ENCODE measurements at regions not wholly inside any gene's neighbourhood (a gene's known extent, or its start where the extent isn't known, plus 50 kb on each side); places are given as distances from the start of the nearest gene placed in this dataset.
A peak's percentile ranks its signal among the peaks of the same experiment; 100 is the strongest.
"Not testable (repeated sequence)": the region's sequence is repeated elsewhere in the genome, so short reads cannot be mapped to it uniquely, and the experiment has no call there.

DNA sequence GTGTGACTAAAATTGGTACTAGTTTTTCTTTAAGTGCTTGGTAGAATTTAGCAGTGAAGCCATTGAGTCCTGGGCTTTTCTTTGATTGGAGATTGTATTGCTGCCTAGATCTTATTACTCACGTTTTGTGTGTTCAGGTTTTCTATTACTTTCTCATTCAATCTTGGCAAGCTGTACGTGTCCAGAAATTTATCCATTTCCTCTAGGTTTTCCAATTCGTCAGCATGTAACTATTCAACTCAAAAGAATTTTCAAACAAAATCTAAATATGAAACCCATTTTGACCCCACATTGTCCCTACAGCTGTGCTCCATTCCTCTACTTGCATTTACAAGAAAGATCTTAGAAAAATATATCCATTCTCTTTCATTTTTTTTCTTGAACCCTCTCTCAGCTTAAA is 1613.4 kb upstream of the SEL1L start:
- no peak for DNase-seq

- no peak for DNase-seq
Observed at GRCh38 chr14:83151571-83151970, 1617.9 kb upstream of the SEL1L start.

DNA sequence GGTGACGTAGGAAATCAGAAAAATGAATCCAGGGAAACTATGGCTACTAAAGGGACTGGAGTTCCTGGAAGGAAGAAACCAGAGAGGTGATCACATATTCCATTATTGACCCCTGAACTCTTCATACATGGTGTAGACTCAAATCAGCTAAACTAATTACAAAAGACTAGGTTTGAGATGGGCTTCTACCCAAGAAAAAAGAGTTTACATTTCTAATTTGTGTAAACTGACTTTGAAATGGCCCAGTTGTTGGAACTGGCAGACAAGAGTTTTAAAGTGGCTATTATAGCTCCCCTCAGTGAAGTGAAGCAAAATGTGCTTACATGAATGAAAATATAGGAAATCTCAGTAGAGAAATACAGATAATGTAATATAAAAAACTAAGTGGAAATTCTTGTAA is 1619.4 kb upstream of the SEL1L start:
- DNase-seq: no peak

DNA sequence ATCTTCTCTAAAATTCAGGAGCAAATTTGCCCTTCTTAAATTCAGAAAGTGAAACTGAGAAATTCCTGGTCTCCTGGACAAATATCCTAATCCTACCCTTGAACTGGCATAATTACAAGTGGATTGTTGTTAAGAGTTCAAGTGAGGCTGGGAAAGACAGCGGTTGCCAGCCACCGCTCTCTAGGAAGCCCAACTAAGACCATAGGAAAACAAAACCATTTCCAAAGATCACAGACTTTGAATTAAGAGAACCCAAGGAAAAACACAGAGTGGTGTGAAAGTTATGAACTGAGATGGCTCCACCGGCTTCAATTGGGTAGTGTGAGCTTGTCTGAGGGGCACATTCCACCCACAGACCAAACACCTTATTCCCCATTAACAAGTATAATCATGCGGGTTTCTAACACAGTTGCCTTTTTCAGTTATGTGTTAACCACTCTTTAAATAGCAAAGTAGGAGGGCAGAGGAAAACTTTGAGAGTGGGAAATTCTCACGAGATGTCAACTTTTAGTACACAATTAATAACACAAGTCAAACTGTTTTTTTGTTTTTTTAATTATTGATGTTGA is 1628.8 kb upstream of the SEL1L start:
- DNase-seq: no peak

- no peak for DNase-seq
Observed at GRCh38 chr14:83163016-83163415, 1629.4 kb upstream of the SEL1L start.

DNA sequence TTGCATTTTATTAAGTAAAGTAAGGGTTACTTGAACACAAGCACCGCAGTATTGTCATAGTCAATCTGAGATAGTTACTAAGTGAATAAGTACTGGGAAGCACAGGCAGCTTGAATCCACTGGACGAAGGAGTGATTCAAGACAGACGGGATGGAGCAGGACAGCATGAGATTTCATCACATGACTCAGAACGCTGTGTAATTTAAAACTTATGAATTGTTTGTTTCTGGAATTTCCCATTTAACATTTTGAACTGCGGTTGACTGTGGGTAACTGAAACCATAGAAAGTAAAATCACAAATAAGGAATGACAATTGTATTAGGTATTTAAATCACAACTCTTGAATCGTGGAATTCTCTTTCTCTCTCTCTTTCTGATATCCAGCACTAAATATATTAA is 1630.4 kb upstream of the SEL1L start:
- DNase-seq: no peak

DNA sequence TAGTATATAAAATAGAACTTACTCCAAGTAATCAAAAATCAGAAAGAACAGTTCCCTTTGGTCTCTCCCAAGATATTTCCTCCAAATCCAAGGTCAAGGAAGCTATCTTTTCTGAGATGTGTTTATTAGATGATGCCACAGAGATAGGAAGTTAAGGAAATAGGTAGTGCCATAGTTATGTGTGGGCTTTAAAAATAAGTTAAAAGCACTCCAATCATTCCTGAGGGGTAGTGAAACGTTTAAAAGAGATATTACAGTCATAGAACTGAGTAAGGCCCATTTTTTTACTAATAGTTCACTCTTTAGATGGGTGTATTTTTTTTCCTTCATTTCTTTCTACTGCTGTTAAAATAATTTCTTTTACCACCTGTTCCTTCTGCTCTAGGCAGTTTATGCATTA is 1630.9 kb upstream of the SEL1L start:
- no peak for DNase-seq

DNA sequence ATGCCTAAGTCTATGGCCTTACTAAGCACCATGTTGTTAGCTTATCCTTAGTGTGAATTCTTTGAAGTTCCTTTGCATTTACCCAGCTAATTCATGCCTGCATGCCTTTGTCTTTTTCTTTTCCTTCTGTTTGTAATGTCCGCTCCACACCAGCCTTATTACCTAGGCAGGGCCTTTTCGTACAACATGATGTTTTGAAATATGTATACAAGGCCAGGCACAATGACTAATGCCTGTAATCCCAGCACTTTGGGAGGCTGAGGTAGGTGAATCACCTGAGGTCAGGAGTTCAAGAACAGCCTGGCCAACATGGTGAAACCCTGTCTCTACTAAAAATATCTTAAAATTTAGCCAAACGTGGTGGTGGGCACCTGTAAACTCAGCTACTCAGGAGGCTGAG is 1636.5 kb upstream of the SEL1L start:
- no peak for DNase-seq

- DNase-seq: no peak
Observed at GRCh38 chr14:83171761-83172160, 1638.1 kb upstream of the SEL1L start.

GRCh38 chr14:83172363-83172762 is 1638.7 kb upstream of the SEL1L start:
- DNase-seq: no peak

- no peak for DNase-seq
Observed at GRCh38 chr14:83173687-83174086, 1640.0 kb upstream of the SEL1L start.

DNA sequence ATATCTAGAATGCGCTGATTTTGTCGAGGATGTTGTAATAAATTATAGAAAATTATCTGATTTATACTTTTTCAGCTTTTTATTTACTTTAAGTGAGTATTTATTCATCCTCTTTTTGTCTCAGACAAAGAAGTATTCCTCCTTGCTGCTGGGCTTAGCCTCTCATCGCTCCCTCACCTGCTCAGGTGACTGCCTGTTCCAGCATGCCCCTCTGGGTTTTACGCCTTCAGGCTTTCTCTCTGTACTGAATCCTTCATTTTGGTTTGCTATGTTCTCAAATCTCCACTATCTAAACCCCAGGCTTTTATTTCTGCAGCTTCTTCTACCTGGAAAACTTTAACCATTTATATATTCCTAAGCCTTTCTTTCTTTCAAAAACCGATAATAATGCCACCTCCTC is 1650.9 kb upstream of the SEL1L start:
- no peak for DNase-seq

DNA sequence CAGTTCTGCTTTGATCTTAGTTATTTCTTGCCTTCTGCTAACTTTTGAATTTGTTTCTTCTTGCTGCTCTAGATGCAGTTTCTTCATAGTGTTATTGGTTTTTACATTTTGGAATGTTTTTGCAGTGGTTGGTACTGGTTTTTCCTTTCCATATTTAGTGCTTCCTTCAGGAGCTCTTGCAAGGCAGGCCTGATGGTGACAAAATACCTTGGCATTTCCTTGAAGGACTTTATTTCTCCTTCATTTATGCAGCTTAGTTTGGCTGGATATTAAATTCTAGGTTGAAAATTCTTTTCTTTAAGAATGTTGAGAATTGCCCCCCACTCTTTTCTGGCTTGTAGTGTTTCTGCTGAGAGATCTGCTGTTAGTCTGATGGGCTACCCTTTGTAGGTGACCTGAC is 1654.7 kb upstream of the SEL1L start:
- not testable (repeated sequence) for DNase-seq

- no peak for DNase-seq
Observed at GRCh38 chr14:83196236-83196635, 1662.6 kb upstream of the SEL1L start.

DNA sequence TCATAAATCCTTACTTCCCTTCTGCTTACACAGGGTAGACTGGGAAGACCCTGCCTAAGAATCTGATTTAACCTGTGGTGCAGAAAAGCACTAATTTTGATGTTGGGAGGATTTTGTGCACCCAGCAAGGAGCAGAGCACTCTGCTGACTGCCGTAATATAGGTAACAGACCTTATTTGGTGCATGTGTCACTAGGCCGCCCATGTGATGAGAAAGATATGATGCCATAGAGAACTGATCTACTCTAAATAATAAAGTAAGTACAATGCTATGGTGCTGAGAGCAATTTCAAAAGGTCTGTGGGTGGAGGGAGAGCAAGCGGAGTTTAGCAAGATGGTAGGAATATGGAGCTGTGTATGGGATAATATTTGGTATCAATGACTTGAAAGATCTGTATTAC is 1663.6 kb upstream of the SEL1L start:
- DNase-seq: no peak

- no peak for DNase-seq
Observed at GRCh38 chr14:83207550-83207949, 1673.9 kb upstream of the SEL1L start.

DNA sequence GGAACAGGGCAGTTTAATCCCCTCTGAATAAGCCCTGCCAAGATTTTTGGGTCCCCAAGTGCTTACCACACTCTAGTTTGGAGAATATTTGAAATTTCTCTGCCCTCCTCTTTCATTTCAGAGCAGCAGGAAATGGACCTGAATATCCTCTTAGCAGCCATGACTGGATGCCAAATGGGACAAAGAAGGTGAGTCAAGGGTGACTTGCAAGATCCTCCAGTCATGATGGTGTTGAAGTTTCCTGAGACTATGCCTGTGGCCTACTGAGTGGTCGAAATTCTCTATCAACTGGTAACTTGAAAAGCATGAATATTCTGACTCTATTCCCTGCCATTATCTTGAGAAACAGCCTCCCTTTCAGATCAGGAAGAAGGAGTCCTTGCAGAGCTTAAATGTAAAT is 1674.7 kb upstream of the SEL1L start:
- peak; percentile 46 for DNase-seq

DNA sequence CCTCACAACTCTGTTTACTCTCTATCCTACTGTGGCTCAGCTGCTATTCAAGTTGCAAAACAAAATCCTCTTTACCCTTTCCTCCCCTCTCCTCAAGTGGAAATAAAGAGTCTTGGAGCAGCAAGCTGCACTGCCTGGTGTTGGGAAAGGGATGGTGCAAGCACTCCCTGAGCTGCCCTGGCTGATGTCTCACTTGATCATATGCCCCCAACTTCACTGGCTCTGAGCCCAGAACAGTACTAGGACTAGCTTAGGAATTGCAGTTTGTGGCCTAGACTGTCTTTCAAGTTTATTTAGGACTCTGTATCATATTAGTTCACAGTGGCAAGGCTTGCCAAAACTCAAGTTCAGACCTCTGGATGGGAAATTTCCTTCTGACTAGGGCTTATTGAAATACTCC is 1683.8 kb upstream of the SEL1L start:
- DNase-seq: no peak

GRCh38 chr14:83247924-83248639 is 1714.4 kb upstream of the SEL1L start:
- DNase-seq: no peak

- DNase-seq: no peak
Observed at GRCh38 chr14:83251402-83251801, 1717.7 kb upstream of the SEL1L start.

DNA sequence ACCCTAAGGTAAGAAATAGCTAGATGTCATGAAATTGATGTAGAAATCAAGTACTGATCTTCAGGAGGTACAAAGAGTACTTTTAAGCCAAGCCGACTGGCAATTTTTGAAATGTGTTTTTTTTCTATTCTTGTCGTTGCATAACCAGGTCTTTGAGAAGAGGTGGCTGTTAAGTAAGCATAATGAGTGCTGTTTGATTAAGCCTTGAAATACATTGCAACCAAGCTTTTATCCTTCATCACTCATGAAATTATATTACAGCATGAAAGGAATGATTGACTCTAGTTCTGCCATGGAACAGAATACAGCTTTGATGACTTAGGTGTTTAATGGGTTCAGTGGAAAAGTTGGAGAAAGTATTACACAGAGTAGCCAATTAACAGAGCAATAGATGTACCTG is 1720.2 kb upstream of the SEL1L start:
- DNase-seq: no peak

DNA sequence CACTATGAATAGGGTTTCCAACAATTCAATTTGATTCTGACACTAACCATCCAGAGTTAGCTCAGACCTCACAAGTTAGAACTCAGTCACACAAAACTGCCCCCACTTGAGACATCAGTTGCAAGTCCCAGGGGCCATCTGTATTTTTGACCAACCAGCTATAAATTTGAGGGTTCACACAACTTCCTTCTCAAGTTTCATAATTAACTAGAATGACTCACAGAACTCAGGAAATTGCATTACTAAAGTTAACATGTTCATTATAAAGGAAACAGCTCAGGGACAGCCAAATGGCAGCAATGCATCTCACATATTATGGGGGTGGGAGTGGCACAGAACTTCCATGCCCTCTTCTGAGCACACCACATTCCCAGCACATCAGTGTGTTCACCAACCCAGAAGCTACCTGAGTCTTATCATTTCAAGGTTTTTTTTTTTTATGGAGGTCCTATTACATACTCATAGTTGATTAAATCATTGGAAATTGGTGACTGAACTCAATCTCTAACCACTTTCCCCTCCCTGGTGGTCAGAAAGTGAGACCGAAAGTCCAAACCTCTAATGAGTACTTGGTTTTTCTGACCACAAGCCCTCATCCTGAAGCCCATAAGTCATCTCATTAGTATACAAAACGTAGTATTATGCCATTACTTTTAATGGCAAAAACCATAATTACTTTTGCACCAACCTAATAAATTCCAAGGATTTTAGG is 1721.5 kb upstream of the SEL1L start:
- no peak for DNase-seq

DNA sequence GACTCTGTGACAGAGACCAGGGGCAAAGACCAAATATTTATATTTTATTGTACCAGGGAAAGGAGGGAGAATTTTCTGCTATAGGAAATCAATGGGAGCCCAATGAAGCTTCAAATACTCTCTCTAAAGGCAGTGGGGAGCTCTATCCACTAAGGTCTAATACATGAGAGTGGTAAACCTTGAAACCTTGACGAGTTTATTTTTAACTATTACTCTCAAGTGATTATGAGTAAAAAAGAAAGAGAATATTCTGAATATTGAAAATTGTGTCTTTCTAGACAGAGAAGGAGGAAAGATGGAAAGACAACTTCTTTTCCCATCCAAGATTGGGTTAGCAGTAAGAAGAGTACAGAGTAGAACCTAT is 1722.1 kb upstream of the SEL1L start:
- no peak for DNase-seq

Data from DMS53 (cell line).